ENCODE measurements at regions not wholly inside any gene's neighbourhood (a gene's known extent, or its start where the extent isn't known, plus 50 kb on each side); places are given as distances from the start of the nearest gene placed in this dataset.

- H3K27me3 Mint-ChIP-seq: peaks cover 5% of the 10 kb centered on the region
- ATAC-seq: no peak
- intact Hi-C loops (cut with micrococcal nuclease): no loop called here
- H3K4me3 Mint-ChIP-seq: no peak overlapping the region
- H3K27ac Mint-ChIP-seq: no peak overlapping the region
- ChIA-PET POLR2A (interaction anchor here (0.5 kb wide), 1 partner anchor 26 kb away, joined by 3 read pairs; no protein-coding TSS in a partner anchor), CTCF (no interaction called here)
- H3K4me1 Mint-ChIP-seq (ENCODE audit: low read depth): no peaks in the 10 kb centered on the region
- no peaks in the 10 kb centered on the region for H3K36me3 Mint-ChIP-seq (ENCODE audit: low read depth)
- no peaks in the 10 kb centered on the region for H3K9me3 Mint-ChIP-seq
- TF ChIP-seq CTCF (IDR thresholded peaks at IDR 0.05): no peak
- DNase-seq: no peak
Measured at GRCh38 chr12:116635487-116635886, 76.3 kb downstream of the MAP1LC3B2 start.

- H3K27me3 Mint-ChIP-seq: peaks cover 7% of the 10 kb centered on the region
- POLR2A ChIA-PET: no interaction called here
- no peak for DNase-seq
- H3K4me3 Mint-ChIP-seq: no peak overlapping the region
- no peaks in the 10 kb centered on the region for H3K4me1 Mint-ChIP-seq (ENCODE audit: low read depth)
- ATAC-seq: no peak
- H3K27ac Mint-ChIP-seq: no peak overlapping the region
- H3K36me3 Mint-ChIP-seq (ENCODE audit: low read depth): no peaks in the 10 kb centered on the region
- CTCF ChIA-PET: no interaction called here
- H3K9me3 Mint-ChIP-seq: no peaks in the 10 kb centered on the region
- intact Hi-C loops (cut with micrococcal nuclease): no loop called here
- no peak for TF ChIP-seq CTCF (IDR thresholded peaks at IDR 0.05)
Measured at GRCh38 chr12:116633476-116633875, 74.3 kb downstream of the MAP1LC3B2 start.

- Mint-ChIP-seq H3K9me3 (no peaks in the 10 kb centered on the region), H3K27me3 (peaks cover 7% of the 10 kb centered on the region), H3K36me3 (ENCODE audit: low read depth) (no peaks in the 10 kb centered on the region), H3K27ac (no peak overlapping the region), H3K4me3 (no peak overlapping the region), H3K4me1 (ENCODE audit: low read depth) (no peaks in the 10 kb centered on the region)
- ATAC-seq (no peak), DNase-seq (no peak)
- intact Hi-C loops (cut with micrococcal nuclease): no loop called here
- ChIA-PET POLR2A (no interaction called here), CTCF (no interaction called here)
- TF ChIP-seq CTCF (IDR thresholded peaks at IDR 0.05): no peak
Measured at GRCh38 chr12:116631619-116632018, 72.4 kb downstream of the MAP1LC3B2 start.

- Mint-ChIP-seq H3K27me3 (peaks cover 7% of the 10 kb centered on the region), H3K4me3 (no peak overlapping the region), H3K27ac (no peak overlapping the region), H3K9me3 (no peaks in the 10 kb centered on the region), H3K36me3 (ENCODE audit: low read depth) (no peaks in the 10 kb centered on the region), H3K4me1 (ENCODE audit: low read depth) (no peaks in the 10 kb centered on the region)
- intact Hi-C loops (cut with micrococcal nuclease): no loop called here
- CTCF ChIA-PET: no interaction called here
- DNase-seq (no peak), ATAC-seq (no peak)
- POLR2A ChIA-PET: no interaction called here
- no peak for TF ChIP-seq CTCF (IDR thresholded peaks at IDR 0.05)
Measured at GRCh38 chr12:116630762-116631161, 71.6 kb downstream of the MAP1LC3B2 start.

- no peak for DNase-seq
- ChIA-PET POLR2A (no interaction called here), CTCF (interaction anchor here (0.8 to 0.9 kb wide), 3 partner anchors 28 to 632 kb away, joined by 3 read pairs; no protein-coding TSS in a partner anchor)
- ATAC-seq: no peak
- H3K27ac Mint-ChIP-seq: no peak overlapping the region
- H3K4me1 Mint-ChIP-seq (ENCODE audit: low read depth): no peaks in the 10 kb centered on the region
- intact Hi-C loops (cut with micrococcal nuclease): no loop called here
- H3K36me3 Mint-ChIP-seq (ENCODE audit: low read depth): no peaks in the 10 kb centered on the region
- TF ChIP-seq CTCF (IDR thresholded peaks at IDR 0.05): no peak
- H3K9me3 Mint-ChIP-seq: no peaks in the 10 kb centered on the region
- peaks cover 5% of the 10 kb centered on the region for H3K27me3 Mint-ChIP-seq
- no peak overlapping the region for H3K4me3 Mint-ChIP-seq
Measured at GRCh38 chr12:116629480-116629879, 70.3 kb downstream of the MAP1LC3B2 start.

All from activated CD8-positive, alpha-beta T cell treated with anti-CD3 and anti-CD28 coated beads for 36 hours (primary cell).